ENCODE measurements at regions not wholly inside any gene's neighbourhood (a gene's known extent, or its start where the extent isn't known, plus 50 kb on each side); places are given as distances from the start of the nearest gene placed in this dataset.

DNA sequence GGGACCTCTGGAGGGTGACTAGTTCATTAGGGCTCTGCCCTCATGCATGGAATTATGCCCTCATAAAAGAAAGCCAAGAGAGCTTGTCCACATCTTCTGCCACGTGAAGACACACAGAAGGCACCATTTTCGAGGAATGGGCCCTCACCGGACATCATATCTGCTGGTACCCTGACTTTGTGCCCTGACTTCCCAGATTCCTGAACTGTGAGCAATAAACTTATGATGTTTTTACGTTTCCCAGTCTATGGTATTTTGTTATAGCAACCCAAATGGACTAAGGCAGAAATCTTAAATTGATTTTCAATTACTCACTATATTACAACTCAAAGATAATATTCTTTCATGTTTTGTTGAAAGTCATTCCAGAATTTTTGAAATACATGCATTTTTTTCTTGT, 163.8 kb upstream of the PAPPA start:
- Histone ChIP-seq H3K9me3 (ENCODE audit: insufficient read depth, low read length) (no peaks in the 10 kb centered on the region), H3K4me3 (ENCODE audit: insufficient read depth, low read length, poor library complexity, severe bottlenecking) (no peak overlapping the region), H3K9ac (ENCODE audit: low read length) (no peak overlapping the region), H4K20me1 (ENCODE audit: low read depth, low read length) (no peaks in the 10 kb centered on the region), H3K79me2 (ENCODE audit: insufficient read depth, low read length) (no peaks in the 10 kb centered on the region), H3K4me2 (ENCODE audit: low read depth, low read length, poor library complexity, severe bottlenecking) (no peak overlapping the region), H3K27me3 (ENCODE audit: low read length) (no peaks in the 10 kb centered on the region), H3K27ac (ENCODE audit: low read depth, low read length) (no peak overlapping the region), H2AFZ (ENCODE audit: low read depth, low read length, severe bottlenecking) (no peak overlapping the region), H3F3A (ENCODE audit: insufficient read depth) (no peaks in the 10 kb centered on the region), H3K36me3 (ENCODE audit: low read length) (no peaks in the 10 kb centered on the region), H3K9me2 (replicated peaks; ENCODE audit: insufficient read depth, low read length) (no peaks in the 10 kb centered on the region)
- no peak for TF ChIP-seq EZH2phosphoT487 (conservative IDR thresholded peaks at IDR 0.05; ENCODE audit: low read length)
- TF ChIP-seq, protein P1, sequence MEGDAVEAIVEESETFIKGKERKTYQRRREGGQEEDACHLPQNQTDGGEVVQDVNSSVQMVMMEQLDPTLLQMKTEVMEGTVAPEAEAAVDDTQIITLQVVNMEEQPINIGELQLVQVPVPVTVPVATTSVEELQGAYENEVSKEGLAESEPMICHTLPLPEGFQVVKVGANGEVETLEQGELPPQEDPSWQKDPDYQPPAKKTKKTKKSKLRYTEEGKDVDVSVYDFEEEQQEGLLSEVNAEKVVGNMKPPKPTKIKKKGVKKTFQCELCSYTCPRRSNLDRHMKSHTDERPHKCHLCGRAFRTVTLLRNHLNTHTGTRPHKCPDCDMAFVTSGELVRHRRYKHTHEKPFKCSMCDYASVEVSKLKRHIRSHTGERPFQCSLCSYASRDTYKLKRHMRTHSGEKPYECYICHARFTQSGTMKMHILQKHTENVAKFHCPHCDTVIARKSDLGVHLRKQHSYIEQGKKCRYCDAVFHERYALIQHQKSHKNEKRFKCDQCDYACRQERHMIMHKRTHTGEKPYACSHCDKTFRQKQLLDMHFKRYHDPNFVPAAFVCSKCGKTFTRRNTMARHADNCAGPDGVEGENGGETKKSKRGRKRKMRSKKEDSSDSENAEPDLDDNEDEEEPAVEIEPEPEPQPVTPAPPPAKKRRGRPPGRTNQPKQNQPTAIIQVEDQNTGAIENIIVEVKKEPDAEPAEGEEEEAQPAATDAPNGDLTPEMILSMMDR (IDR thresholded peaks at IDR 0.05; ENCODE audit: insufficient read depth, low read length, poor library complexity, severe bottlenecking) = no peak

- no peak overlapping the region for H3K4me2 ChIP-seq (ENCODE audit: low read depth, low read length, poor library complexity, severe bottlenecking)
- no peak for TF ChIP-seq EZH2phosphoT487 (conservative IDR thresholded peaks at IDR 0.05; ENCODE audit: low read length)
- H3K9ac ChIP-seq (ENCODE audit: low read length) = no peak overlapping the region
- H3K27me3 ChIP-seq (ENCODE audit: low read length) = no peaks in the 10 kb centered on the region
- no peaks in the 10 kb centered on the region for H4K20me1 ChIP-seq (ENCODE audit: low read depth, low read length)
- no peak overlapping the region for H2AFZ ChIP-seq (ENCODE audit: low read depth, low read length, severe bottlenecking)
- no peaks in the 10 kb centered on the region for H3K79me2 ChIP-seq (ENCODE audit: insufficient read depth, low read length)
- no peak overlapping the region for H3K4me3 ChIP-seq (ENCODE audit: insufficient read depth, low read length, poor library complexity, severe bottlenecking)
- H3K9me2 ChIP-seq (replicated peaks; ENCODE audit: insufficient read depth, low read length) = no peaks in the 10 kb centered on the region
- no peaks in the 10 kb centered on the region for H3F3A ChIP-seq (ENCODE audit: insufficient read depth)
- no peaks in the 10 kb centered on the region for H3K9me3 ChIP-seq (ENCODE audit: insufficient read depth, low read length)
- H3K27ac ChIP-seq (ENCODE audit: low read depth, low read length) = no peak overlapping the region
- H3K36me3 ChIP-seq (ENCODE audit: low read length) = no peaks in the 10 kb centered on the region
Measured at GRCh38 chr9:115992834-115993233, 160.8 kb upstream of the PAPPA start.

DNA sequence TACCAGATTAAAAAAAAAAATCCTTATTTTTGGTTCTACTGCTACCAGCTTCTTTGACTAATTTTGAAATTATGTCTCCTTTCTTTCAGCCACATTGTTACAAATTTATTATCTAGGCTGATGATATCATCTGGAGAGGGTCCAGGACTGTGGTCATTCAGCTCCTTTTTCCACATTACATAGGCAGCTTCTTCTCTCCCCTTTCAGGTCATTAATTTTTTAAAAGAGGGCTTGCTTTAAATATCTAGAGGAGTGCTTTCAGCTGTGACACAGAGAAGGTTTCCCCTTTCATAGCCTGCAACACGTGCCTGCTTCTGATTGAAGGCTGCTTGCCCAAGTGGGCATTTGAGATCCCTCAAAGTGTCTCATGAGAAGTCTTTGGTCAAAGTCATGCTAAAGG, 155.7 kb upstream of the PAPPA start:
- H3K27ac ChIP-seq (ENCODE audit: low read depth, low read length) = no peak overlapping the region
- H3K4me2 ChIP-seq (ENCODE audit: low read depth, low read length, poor library complexity, severe bottlenecking) = no peak overlapping the region

GRCh38 chr9:115998666-115999065, 154.9 kb upstream of the PAPPA start:
- TF ChIP-seq, protein P1 (IDR thresholded peaks at IDR 0.05; ENCODE audit: insufficient read depth, low read length, poor library complexity, severe bottlenecking) = no peak
- TF ChIP-seq EZH2phosphoT487 (conservative IDR thresholded peaks at IDR 0.05; ENCODE audit: low read length) = no peak
- Histone ChIP-seq H3K79me2 (ENCODE audit: insufficient read depth, low read length) (no peaks in the 10 kb centered on the region), H2AFZ (ENCODE audit: low read depth, low read length, severe bottlenecking) (no peak overlapping the region), H3K9ac (ENCODE audit: low read length) (no peak overlapping the region), H3K27ac (ENCODE audit: low read depth, low read length) (no peak overlapping the region), H4K20me1 (ENCODE audit: low read depth, low read length) (no peaks in the 10 kb centered on the region), H3K9me3 (ENCODE audit: insufficient read depth, low read length) (no peaks in the 10 kb centered on the region), H3K4me2 (ENCODE audit: low read depth, low read length, poor library complexity, severe bottlenecking) (no peak overlapping the region), H3F3A (ENCODE audit: insufficient read depth) (no peaks in the 10 kb centered on the region), H3K4me3 (ENCODE audit: insufficient read depth, low read length, poor library complexity, severe bottlenecking) (no peak overlapping the region), H3K9me2 (replicated peaks; ENCODE audit: insufficient read depth, low read length) (no peaks in the 10 kb centered on the region), H3K36me3 (ENCODE audit: low read length) (no peaks in the 10 kb centered on the region), H3K27me3 (ENCODE audit: low read length) (no peaks in the 10 kb centered on the region)

More for the DNA sequence above, 155.7 kb upstream of the PAPPA start:
- Histone ChIP-seq H3K27me3 (ENCODE audit: low read length) (no peaks in the 10 kb centered on the region), H2AFZ (ENCODE audit: low read depth, low read length, severe bottlenecking) (no peak overlapping the region), H4K20me1 (ENCODE audit: low read depth, low read length) (no peaks in the 10 kb centered on the region), H3K4me3 (ENCODE audit: insufficient read depth, low read length, poor library complexity, severe bottlenecking) (no peak overlapping the region), H3K9me3 (ENCODE audit: insufficient read depth, low read length) (no peaks in the 10 kb centered on the region), H3K9ac (ENCODE audit: low read length) (no peak overlapping the region), H3K79me2 (ENCODE audit: insufficient read depth, low read length) (no peaks in the 10 kb centered on the region), H3K36me3 (ENCODE audit: low read length) (no peaks in the 10 kb centered on the region), H3K9me2 (replicated peaks; ENCODE audit: insufficient read depth, low read length) (no peaks in the 10 kb centered on the region), H3F3A (ENCODE audit: insufficient read depth) (no peaks in the 10 kb centered on the region)
- TF ChIP-seq EZH2phosphoT487 (conservative IDR thresholded peaks at IDR 0.05; ENCODE audit: low read length) = no peak
- TF ChIP-seq, protein P1 (IDR thresholded peaks at IDR 0.05; ENCODE audit: insufficient read depth, low read length, poor library complexity, severe bottlenecking) = no peak
